ENCODE measurements at regions not wholly inside any gene's neighbourhood (a gene's known extent, or its start where the extent isn't known, plus 50 kb on each side); places are given as distances from the start of the nearest gene placed in this dataset.

DNA sequence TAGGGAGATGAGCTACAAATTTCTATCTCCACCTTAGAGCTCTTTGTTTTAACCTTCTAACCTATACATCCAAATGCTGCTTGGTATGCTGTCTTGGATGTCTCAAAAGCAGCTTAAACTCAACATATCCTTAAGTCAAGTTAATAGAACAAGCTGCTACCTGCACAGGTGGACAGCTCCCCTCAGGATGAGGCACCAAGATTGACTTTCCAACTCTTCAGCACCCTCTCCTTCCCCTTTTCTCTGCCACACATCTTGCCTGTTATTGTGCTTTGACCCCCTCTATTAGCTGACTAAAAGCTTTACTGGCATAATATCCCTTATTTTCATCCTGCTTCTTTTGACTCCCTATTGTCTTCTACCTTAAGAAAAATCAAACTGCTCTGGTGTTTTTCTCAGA, 448.1 kb upstream of the MEX3C start:
- no peak for TF ChIP-seq POLR2A (IDR thresholded peaks at IDR 0.05; ENCODE audit: low read depth, low read length)
- FAIRE-seq (no peak), DNase-seq (ENCODE audit: insufficient read length, low spot score) (no peak)

DNA sequence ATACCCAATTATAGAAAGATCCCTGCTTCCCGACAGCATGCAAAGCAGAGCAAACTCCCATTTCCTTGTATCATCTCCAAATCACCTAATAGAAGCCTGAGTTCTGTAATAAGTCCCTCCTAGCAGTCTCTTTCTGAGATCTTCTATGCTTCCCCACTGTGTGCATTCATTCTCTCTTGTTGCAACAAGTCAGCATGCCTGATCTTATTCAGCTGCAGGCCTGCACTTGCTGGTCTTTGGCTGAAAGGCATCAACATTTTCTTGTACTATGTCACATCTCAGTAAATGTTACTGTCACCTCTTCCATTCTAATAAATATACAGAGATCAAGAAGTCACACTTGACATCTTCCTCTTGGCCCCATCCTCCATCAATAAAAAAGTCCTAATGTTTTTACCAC, 449.9 kb upstream of the MEX3C start:
- FAIRE-seq (no peak), DNase-seq (ENCODE audit: insufficient read length, low spot score) (no peak)
- no peak for TF ChIP-seq POLR2A (IDR thresholded peaks at IDR 0.05; ENCODE audit: low read depth, low read length)

DNA sequence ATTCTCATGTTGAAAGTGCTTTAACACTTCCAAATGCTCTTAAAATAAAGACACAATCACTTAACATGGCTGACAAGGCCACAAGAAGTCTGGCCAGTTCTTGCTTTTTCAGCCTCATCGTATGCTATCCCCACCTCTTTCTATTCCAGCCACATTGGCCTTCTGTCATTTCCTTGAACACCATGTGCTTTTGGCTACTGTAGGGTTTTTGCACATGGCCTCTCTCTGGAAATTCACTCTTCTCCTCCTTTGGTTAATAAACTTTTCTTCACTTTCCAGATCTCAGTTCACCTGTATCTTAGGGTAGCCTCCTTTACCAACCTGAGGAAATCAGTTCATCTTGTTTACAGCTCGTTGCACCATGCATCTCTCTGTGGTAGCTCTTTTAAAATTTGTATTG, 450.5 kb upstream of the MEX3C start:
- DNase-seq (ENCODE audit: insufficient read length, low spot score): no peak
- FAIRE-seq: no peak
- no peak for TF ChIP-seq POLR2A (IDR thresholded peaks at IDR 0.05; ENCODE audit: low read depth, low read length)

DNA sequence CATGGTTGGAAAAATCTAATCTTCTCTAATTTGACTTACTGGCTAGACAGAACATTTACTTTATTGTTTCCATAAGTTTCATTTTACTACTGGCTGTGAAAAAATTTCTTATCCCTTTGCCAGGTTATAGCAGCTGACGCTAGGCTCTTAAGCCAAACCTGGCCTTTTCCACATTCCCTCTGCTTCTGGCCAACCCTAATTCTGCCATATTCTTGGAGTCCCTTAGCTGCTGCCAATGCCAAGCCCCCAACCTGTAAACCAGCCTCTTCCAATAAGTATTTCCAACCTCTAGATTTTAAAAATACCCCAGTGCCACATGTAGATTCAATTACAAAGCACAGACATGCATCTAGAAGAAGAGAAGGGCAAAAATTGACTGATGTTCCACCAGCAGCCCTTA, 452.3 kb upstream of the MEX3C start:
- TF ChIP-seq POLR2A (IDR thresholded peaks at IDR 0.05; ENCODE audit: low read depth, low read length): no peak
- DNase-seq (ENCODE audit: insufficient read length, low spot score): no peak
- no peak for FAIRE-seq

DNA sequence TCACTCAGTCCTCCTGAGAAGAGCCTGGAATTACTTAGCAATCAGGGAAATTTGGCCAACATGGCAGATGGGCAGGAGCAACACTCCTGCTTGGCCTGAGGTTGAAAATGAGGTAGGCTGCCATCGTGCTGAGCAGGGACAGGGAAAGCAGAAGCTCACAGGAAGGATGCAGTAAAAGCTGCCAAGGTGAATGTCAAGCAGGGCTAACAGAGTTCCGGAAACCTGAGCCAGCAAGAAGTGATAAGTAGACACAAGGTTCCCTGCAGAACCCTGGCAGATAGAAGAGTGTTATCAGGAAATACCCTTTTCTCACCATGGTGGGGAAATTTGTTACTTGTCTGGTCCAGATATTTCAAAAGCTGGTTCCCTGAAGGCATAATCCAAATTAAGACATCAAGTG, 454.3 kb upstream of the MEX3C start:
- no peak for TF ChIP-seq POLR2A (IDR thresholded peaks at IDR 0.05; ENCODE audit: low read depth, low read length)
- no peak for DNase-seq (ENCODE audit: insufficient read length, low spot score)
- FAIRE-seq: no peak

DNA sequence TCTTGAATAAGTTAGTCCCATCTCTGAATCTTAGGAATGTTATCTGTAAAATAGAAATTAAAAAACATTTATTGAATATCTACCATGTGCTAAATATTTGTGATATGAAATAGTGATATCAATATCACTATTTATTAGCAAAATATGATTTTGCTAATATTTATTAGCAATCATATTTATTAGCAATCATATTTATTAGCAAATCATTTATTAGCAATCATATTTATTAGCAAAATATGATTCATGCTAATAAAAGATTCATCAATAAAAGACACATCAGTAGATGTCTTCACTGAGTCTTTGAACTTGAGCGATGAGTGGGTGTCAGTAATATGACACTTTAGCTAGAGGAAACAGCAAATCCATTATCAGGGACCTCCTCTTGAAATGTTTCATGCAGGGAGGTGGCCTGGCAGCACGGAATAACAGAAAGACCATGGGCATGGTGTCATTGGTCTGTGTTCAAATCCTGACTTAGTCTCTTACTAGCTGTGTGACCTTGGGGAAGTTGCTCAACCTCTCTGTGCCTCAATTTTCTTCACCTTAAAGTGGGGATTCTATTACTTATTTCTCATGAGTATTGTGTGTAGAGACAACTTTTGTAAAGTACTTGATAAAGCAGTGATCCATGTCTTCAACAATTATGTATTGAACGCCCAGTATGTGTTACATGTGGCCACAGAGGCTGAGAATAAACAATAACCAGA, 456.2 kb upstream of the MEX3C start:
- DNase-seq (ENCODE audit: insufficient read length, low spot score) (no peak), FAIRE-seq (no peak)
- no peak for TF ChIP-seq POLR2A (IDR thresholded peaks at IDR 0.05; ENCODE audit: low read depth, low read length)

DNA sequence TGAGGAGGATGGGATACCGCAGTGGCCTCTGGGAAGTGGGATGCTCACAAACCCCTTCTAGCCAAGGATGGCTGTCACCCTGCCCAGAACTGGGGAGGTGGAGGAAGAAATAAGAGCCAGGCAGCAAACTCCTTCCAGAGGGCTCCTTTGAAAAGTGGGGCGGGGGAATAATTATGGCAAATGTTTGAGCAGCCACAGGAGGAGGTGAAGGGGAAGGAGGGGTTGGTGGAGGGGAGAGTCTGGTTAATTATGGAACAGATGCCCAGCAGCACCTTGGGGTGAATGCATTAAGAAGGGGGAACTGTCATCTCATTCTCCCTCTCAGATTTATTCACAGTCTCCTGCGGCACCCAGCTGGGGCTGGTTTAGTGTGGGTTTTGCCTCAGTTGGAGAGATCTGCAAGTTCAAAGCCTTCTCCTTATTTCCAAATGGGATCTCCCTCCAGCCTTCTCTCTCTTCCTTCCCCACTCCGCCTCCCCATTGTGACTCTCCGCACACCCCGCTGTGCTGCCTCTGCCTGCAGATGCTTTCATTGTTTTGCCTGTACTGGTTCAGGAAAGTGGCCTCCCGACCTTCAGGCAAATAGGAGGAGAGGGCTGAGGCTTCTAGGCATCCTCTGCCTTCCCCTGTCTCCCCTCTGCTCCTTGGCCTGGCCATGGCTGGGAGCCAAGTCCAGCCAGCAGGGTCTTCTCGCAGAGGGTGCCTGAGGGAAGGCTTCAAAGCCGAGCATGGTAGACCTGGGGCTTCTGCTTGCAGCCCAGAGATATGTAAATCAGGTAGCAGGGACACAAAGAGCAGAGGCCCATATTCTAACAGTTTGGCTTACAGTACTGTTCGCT, 457.2 kb upstream of the MEX3C start:
- no peak for FAIRE-seq
- DNase-seq (ENCODE audit: insufficient read length, low spot score): no peak
- TF ChIP-seq POLR2A (IDR thresholded peaks at IDR 0.05; ENCODE audit: low read depth, low read length): no peak

DNA sequence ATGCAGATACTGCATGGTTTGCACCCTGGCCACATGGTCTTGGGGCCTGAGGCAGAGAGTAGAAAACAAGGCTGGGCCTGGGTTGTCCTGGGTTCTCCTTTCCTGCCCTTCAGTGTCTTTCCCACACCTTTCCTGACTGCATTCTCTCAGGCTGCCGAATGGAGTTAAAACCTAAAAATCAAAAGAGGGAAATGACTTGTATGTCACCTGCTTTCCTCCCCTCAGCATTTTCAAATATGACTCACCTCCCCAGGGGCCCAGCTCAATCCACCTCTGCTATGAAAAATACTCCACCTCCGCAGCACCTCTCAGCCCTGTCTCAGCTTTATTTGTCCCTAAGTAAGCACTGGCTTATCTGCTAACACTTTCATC, 457.8 kb upstream of the MEX3C start:
- no peak for TF ChIP-seq POLR2A (IDR thresholded peaks at IDR 0.05; ENCODE audit: low read depth, low read length)
- FAIRE-seq (no peak), DNase-seq (ENCODE audit: insufficient read length, low spot score) (no peak)

DNA sequence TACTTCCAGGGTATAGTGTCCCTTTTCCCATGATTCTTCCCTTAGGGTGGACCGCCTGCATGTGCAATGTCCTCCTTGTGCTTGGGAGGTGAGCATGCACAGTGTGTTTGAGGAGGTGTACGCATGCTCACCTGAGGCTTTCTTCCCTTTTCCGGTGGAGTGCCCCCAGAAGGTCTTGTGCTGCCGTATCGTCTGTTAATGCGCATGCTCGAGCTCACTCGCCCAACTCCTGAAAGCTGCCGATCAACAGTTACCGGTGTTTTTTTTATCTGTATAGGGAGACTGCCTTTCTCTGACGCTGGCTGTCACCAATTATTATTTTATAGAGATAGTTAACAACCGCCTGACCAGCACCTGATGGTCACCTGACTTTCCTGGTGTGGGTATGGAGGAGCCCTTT, 458.8 kb upstream of the MEX3C start:
- TF ChIP-seq POLR2A (IDR thresholded peaks at IDR 0.05; ENCODE audit: low read depth, low read length): no peak
- DNase-seq (ENCODE audit: insufficient read length, low spot score) (no peak), FAIRE-seq (no peak)

DNA sequence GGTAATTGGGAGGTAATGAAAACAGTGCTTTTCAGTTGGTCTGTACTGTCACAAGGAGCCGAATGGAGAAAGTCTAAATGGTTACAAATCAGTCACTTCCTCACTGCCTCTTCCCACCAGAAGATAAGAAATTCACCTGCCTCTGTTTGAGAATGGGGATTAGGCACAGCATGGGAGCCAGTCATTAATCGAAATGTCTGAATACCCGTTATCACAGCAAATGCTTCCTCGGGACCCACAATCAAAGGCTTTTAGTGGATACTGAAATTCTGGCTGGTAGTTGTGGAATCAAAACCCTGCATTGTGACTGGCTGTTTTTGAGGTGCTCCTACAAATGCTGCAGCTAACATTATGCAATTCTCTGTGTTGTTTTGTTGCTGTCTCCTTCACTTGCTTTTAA, 461.0 kb upstream of the MEX3C start:
- no peak for DNase-seq (ENCODE audit: insufficient read length, low spot score)
- TF ChIP-seq POLR2A (IDR thresholded peaks at IDR 0.05; ENCODE audit: low read depth, low read length): no peak
- FAIRE-seq: no peak

DNA sequence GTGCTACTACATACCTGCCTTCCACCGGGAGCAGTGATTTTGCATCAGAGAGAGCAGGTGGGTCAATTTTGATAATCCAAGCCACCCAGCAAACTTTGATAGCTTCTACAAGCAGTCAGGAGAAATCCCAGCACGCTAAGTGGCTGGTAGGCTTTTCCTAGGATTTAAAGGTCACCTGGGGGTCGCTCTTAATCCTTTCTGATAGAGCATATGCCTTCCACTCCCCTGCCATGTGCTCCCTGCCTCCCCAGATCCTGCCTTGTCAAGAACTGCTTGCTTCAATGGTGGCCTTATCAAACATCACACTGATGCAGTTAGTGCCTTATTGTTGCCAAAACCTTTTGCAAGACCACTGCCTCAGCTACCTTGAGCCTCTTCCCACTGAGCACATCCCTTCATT, 462.3 kb upstream of the MEX3C start:
- DNase-seq (ENCODE audit: insufficient read length, low spot score): no peak
- no peak for FAIRE-seq
- no peak for TF ChIP-seq POLR2A (IDR thresholded peaks at IDR 0.05; ENCODE audit: low read depth, low read length)

DNA sequence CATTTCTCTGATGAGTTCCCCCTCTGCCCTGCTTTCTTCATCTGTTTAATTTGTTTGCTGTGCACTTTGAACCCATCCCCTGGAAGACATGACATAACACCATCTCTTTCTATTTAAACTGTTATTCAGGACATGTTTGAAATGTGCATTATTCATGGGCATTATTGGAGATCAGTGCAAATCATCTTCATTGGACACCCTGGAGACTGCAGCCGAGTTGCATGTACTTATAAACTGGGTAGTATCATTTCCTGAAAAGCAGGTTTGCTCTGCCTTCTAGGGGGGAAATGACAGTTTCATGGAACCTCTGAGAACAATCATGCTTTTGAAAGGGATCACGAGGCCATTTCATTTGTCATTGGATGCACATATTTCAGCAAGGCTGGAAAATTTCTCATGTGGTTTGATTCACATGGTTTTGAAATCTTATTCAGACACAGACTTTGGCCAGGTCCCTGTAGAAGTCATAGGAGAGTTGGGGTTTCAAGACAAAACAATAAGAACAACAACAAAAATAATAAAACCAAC, 462.8 kb upstream of the MEX3C start:
- no peak for DNase-seq (ENCODE audit: insufficient read length, low spot score)
- no peak for TF ChIP-seq POLR2A (IDR thresholded peaks at IDR 0.05; ENCODE audit: low read depth, low read length)
- FAIRE-seq: no peak

DNA sequence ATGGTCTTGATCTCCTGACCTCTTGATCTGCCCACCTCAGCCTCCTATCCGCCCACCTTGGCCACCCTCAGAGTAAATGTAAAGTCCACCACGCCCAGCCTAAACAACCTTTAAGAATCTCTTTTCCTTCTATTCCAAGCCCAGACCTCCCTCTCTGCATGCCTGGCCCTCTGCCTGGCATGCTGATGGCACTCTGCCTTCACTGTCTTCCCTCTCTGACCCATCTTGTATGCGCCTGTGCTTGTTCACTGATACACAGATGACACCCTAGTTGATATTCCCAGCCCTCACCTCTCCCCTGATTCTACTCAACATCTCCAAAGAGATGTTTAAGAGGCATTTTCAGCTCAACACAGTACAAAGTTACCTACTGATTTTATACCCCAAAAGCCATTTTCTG, 466.8 kb upstream of the MEX3C start:
- no peak for DNase-seq (ENCODE audit: insufficient read length, low spot score)
- no peak for FAIRE-seq
- no peak for TF ChIP-seq POLR2A (IDR thresholded peaks at IDR 0.05; ENCODE audit: low read depth, low read length)

DNA sequence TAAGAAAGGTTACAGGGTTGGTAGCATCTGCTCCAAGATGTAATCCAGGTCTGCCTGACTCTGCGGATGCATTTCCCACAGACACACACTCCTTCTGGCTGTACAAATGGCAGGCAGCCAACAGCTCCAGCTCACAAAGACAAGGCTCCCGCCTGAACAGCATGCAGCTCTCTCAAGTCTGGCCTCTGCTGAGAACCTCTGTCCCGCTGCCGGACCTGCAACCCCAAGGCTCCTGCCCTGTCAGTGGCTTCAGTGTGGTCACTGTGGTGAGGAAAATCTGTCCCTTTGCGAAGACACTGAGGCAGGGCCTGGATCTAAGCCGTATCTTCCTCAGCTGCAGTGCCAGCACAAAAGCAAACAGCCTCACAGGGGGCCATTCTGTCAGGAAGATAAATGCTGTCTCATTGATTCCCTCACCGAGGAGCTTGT, 469.3 kb upstream of the MEX3C start:
- FAIRE-seq: no peak

DNA sequence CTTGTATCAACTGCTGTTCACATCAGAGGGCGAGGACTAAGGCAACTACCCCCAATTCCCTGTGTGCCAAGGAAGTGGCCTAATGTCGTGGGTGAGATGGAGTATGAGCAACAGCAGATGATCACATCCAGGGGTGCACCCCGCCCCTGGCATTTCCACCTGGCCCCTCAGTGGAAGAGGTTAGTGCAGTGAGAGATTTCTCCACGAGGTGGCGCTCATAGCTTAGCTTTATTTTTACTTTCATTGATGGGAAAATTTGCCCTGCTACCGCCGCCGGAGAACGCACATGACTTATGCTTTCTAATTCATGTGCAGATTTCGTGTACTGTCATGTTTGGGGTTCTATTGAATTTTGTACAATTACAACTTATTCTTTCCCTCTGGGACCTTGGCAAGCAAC, 470.6 kb upstream of the MEX3C start:
- FAIRE-seq: no peak

More for the DNA sequence above, 469.3 kb upstream of the MEX3C start:
- no peak for DNase-seq (ENCODE audit: insufficient read length, low spot score)
- no peak for TF ChIP-seq POLR2A (IDR thresholded peaks at IDR 0.05; ENCODE audit: low read depth, low read length)

More for the DNA sequence above, 470.6 kb upstream of the MEX3C start:
- peak; percentile 10 for DNase-seq (ENCODE audit: insufficient read length, low spot score)
- no peak for TF ChIP-seq POLR2A (IDR thresholded peaks at IDR 0.05; ENCODE audit: low read depth, low read length)
